NCI-H748 (cell line): ENCODE measurements at regions not wholly inside any gene's neighbourhood (a gene's known extent, or its start where the extent isn't known, plus 50 kb on each side); places are given as distances from the start of the nearest gene placed in this dataset.

ENCODE experiments used
- DNase-seq: peaks from one replicate; lab custom pipeline; 2025; ENCODE audit not compliant: unreplicated experiment; lab: John Stamatoyannopoulos, UW

DNA sequence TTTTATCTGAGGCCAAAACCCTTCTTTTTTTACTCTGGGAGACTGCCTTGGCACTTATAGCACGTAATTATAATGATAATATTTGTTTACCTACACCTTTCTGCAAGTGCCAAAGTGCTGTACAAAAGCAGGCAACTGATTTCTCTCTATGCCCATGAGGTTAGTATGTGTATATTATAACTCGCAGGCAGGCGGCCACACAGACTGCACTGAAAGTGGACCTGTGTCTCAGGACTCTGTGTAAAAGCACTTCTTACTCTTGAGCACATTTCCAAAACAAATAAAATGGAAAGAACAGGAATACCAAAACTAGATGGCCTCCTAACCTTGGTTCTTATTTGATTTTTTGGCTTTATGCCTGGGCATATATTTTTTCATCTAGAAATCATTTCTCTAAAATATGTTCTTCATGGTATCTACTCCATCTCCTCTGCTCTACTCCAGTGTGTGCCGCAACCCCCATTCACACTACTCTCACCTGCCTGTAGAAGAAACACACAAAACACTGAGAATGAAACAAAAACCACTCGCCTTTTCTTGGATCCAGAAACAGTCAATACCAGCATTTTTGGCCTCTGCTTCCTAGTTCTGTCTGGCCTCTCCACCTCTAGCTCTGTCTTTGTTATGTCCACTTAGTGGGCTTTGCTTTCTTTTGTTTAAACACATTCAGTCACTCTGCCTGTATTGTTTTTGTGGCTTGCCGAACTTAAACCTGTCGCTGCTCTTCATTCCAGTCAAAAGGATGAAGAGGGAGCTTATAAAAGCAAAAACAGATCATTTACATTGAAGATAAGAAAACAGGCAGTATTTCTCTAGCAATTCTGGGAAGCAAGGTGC, 934.5 kb upstream of the TENM3 start:
- peak; percentile 88 for DNase-seq

DNA sequence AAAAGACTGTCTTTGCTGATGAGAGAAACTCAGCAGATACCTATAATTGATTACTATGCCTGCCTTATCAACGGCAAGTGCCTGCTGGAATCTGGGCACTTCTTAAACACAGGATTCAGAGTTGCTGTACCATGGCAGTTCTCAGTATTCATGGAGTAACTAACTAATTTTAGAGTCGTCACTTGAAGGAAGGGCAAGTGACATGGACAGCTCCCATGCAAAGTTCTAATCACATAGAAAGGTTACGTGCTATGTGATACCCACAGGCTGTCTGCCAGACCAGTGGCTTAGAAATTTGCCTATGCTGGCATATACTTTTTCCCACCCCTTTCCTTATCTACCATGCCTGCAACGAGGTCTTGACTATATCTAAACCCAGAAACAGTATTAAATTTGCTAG, 931.1 kb upstream of the TENM3 start:
- no peak for DNase-seq

DNA sequence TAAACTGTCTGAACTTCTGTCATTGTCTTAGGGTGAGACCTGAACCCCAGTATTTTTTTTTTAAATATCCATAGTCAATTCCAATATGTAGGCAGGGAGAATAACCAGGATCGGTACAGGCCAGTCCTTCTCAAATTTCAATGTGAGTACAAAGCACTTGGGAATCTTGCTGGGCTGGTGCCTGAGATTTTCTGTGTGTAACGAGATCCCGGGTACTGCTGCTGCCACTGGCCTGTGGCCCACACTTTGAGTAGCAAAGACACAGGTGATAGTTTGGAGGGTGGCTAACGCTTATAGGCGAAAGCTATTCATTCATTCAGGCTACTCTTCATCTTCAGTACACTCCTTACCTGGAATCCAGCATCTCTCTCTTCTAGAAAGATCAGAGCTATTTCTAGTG, 923.6 kb upstream of the TENM3 start:
- DNase-seq: peak; percentile 32

DNA sequence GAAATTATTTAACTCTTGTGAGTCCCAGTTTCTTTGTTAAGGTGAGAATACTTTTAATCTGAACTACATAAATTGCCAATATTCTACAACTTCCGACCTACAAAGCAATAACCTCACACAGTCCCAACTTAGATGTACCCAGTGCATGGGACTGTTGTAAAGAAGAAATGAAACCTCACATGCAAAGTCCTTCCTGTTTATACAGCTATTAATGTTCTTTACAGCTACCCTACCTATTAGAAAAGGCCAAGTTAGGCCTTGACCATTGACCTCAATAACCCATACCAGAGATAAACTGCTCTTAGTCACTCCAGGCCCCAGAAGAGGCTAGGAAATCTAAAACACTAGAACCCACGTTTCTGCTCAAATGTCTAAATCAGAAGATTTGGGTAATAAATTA, 920.1 kb upstream of the TENM3 start:
- DNase-seq: no peak

DNA sequence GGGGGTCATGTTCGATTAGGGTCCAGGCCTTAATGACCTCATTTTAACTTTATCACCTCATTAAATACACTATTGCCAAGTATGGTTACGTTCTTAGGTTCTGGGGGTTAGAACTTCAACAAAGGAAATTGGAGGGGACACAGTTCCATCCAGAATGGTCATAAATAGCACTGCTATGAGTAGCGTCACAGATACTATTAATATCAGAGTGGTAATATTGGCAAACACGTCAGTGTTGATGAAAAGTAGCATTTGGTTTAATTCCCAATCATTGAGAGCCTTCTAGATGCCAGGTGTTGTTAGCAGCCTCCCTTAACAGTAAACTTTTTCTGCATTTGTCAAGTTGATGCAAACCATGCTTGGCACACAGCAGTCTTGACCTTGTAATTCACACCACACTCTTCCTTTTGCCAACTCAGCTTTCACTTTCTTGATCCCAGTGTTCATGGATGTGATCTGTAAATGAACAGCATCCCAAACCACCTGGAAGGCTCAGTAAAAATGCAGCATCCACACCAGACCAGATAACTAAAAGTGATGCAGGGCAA, 912.5 kb upstream of the TENM3 start:
- DNase-seq: no peak

DNA sequence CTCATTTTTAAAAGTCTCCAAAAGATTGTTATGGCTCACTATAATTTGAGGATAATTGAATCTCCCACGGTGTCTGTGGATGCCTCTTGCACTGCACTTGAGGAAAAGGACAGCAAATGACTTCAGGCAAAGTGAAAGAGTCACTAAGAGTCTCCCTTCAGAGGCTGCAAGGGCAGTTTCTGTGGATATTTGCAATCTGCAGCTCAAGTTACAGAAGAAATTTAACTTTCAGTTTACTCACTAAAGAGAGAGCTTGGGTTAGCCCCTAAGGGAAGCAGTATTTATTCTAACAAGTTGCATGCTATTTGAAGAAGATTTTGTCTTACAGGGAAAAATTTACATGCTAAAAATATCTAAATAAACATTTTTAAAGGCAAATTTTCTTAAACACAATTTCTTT, 912.0 kb upstream of the TENM3 start:
- peak; percentile 6 for DNase-seq

DNA sequence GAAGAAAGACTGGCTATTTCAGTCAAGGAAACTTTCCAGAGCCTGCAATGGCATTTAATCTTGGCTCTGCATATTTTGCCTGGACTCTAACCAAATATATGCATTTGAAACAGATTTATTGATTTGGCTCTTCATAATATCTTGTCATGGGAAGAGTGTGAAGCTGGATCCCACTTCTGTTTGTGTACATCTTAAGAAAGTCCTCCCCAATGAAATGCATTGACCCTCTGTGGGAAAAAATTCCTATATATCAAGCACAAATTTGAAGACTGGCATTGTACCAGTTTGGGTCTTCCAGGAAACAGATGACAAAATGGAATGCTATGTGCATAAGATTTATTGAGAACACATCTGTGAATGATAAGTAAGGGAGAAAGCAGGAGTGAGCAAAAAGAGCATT, 897.3 kb upstream of the TENM3 start:
- no peak for DNase-seq

DNA sequence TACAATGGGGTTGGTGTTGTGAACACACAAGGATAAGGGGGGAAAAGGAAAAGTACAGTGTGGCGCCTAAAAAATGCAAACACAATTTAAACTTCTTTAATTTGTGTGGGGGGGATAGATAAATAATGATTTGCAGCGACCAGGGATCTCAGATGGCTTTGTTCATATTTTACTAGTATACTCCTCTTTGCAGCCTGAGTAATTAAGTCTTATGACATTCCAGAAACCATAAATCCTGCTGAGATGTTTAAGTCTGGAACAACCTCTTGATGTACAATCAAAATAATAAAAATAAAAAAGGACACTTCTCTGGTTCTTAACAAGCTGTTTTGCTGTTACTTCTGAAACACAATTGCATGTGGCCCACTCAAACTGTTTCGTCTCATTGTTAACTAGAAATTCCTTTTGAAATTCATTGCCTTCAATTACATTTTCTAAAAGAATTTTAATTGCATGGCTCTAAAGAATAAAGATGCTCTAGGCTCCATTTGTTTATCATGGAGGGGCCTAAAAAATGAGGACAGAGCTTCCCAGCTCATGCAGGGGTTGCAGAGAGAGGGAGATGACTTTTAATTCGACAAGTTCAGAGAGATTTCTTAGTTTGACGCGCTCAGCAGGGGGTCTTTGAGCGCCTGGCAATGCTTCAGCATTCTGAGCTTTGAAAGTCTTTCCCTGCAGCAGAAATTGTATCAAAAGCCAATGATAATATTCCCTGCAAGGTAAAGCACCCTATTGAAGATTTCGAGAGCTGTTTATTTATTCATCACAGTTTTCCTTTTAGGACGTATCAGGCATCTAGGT, 892.4 kb upstream of the TENM3 start:
- DNase-seq: peak; percentile 5

DNA sequence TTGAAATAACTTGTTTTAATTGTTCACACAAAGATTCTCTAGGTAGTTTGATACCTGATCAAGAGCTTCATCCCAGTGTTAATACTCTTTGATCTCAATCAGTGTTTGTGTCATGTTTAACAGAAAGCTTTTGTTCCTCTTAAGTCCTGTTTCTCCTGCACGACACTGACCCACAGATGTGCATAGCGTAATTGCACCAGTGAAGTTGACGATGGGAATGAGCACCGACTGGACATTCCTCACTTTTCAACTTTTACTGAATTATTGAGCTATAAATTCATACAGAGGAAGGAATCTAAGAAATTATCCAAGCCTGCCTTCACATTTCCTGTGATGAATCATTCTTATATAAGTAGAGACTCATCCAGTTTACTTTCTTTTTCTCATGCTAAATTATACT, 878.7 kb upstream of the TENM3 start:
- no peak for DNase-seq

DNA sequence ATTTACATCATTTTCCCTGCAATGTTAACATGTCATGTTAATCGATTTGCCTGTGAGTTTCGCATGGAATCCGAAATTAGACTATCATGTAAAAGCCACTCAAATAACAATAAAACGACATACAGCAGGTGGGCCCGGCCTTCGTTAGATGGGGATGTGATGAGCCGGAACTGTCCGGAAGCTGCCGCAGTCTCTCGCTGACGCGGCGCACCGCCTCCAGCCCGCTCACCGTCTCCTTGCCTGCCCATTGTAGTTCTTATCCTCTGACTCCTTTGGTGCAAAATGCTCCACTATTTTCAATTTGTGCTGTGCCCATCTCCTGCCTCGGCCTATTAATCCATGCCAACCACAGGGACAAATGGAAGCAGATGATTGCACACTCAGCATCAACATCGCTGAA, 877.5 kb upstream of the TENM3 start:
- DNase-seq: no peak

DNA sequence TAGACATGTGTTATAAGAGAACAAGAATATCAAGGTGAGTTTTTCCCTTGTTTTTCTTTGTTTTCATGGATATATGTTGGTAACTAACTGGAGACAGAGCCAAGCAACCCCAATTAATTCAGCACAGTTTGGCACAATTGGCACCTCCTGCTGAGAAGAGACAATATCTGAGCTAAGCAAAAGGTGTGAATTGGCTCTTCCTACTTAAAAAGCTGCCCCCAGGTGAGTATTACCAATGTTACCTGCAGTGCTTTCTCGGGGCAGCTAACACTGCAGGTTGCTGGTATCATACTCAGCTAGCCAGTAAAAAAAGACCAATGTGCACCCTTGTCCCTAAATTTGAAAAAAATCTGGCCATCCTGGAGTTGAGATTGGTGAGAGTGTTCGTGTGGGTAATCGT, 871.2 kb upstream of the TENM3 start:
- DNase-seq: peak; percentile 84

DNA sequence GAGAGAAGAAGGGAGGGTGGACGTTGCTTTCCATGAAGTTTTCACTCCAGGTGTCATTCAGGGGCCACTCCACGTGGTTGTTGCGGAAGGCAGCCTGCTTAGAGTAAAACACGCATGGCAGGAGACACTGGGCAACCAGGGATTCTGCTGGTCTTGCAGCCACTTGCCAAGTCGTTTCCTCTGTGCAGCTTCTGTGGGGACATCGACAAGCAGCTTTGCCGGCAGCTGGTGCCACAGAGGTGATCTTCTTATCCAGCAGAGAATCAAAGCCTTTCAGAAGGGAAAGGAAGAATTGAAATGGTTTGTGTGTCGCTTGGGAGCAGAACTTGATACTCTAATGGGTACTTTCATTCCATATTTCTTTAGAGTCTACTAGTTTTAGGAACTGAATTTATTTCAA, 867.1 kb upstream of the TENM3 start:
- DNase-seq: peak; percentile 68

DNA sequence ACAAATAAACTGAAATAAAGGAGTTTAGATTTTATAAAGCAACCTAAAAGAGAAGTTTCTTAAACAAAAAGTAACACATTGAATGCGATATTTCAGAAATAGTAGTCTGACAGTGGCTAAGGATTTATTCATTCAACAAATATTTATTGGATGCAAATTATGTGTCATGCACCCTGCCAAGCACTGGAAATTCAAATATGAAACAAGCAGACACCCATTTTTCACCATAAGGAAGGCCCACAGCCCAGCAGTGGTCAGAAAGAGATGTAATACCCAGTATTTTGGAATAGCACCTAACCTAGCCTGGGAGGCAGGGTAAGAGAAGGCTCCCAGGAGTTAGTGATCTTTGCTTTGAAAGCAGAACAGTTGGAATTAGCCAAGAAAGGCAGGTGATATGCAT, 855.1 kb upstream of the TENM3 start:
- DNase-seq: peak; percentile 26

DNA sequence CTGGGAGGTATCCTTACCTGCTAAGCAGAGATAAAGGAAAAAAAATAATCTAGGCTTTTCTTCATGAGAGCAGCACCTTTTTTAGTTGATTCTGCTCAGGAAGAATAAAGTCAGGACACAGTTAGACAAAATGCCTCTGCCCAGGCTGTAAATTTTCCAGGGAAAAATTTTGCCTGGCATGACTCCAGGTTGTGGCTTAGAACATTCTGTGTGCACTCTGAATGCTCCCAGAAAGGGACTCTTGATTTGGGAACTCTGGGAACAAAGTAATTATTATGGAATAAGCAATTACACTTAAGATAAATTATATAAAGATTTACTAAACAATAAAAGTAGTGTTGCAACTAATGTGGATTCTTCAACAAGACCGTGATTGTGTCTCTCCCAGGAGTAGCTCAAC, 826.2 kb upstream of the TENM3 start:
- DNase-seq: peak; percentile 5

DNA sequence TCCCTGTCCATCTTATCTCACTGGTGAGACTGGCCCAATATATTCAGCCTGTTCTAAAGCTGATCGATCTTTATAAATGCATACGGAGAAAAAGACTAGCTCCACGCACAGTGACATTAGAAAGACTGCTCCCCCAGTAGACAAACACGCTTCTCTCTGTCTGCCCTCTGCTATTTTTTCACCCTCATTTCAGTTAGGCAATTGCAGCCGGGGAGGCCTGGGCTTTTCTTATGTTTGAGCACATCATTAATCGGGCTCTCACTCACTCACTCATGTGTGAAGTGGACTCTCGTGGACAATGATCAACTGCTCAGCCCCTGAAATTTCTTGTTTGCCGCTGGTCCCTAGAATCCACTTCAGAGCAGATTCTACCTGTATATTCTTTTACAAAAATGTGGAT, 824.7 kb upstream of the TENM3 start:
- DNase-seq: peak; percentile 84

DNA sequence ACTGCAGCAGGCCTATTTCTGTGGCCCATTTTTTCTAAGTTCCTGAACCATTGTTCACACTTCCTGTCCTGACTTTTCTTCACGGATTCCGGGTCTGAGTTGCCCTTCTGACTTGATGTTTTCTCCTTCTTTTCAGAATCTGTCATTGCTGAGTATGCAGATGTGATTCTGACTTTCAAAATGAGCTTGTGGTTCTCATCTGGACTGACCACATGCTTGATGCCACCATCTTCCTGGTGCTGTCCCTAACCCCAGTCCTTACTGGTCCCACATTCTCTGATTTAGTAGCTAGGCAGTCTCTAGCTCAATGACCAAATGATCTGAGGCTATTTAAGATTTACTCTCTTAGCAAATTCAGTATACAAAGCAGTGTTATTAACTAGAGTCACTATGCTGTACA, 822.3 kb upstream of the TENM3 start:
- no peak for DNase-seq

DNA sequence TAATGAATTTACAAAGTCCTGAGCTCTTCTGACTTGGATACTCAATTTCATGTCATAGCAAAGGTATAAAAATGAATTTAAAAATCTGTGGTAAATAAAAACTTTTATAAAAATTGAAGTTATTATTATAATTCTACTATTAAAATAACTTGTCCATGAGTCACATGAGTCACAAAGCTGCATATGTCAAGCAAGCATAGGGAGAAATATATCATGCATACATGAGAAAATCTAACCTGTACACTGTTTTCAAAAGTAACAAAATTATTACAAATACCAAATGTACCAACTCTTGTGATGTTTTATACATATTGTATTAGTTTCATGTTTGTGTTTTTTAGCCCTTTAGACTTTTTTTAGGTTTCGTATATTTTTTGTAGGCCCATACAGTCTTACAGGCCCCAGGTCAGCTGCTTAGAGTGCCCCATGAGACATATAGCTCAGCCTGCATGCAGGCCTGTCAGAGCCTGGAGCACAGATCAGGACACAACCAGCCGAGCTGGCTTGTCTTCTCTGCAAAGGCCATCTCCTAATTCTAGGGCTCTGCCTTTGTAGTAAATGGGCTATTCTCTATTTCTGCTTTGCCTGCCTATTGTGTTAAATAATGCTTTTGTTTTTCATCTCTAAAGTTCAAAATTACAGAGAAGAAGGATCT, 818.7 kb upstream of the TENM3 start:
- no peak for DNase-seq

DNA sequence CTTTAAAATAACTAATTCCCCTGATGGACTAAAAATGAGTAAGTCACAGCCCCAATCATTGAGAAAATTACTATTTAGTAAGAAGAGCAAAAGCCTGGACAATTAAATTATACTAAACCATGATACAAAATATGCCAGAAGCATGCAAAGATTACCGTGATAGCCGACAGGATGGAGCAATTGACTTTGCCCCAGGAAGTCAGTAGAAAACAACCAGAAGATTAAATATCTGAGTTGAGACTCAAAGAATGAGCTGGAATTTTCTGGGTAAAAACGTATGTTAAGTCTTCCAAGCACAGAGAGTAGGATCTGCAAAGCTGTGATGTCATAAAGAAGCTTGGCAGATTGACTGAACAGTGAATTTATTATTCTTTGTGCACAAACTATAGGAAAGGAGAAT, 816.1 kb upstream of the TENM3 start:
- DNase-seq: no peak

DNA sequence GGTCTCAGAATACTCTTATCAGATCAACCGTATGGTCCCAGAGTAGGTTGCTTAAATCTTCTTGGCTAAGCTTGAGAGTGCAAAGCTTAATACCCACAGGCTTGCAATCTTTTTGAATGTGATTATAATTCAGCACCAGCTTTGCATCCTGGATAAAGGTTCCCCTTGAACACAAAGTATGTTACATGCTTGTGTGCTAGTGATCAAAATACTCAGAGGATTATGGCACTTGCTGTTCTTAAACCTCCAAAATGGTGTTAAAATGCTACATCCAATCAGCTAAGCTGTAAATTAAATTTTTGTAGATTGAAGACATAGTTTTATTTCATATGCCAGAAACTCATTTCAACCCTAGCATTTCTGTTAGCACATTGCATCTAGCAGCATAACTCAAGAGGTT, 812.2 kb upstream of the TENM3 start:
- DNase-seq: no peak

DNA sequence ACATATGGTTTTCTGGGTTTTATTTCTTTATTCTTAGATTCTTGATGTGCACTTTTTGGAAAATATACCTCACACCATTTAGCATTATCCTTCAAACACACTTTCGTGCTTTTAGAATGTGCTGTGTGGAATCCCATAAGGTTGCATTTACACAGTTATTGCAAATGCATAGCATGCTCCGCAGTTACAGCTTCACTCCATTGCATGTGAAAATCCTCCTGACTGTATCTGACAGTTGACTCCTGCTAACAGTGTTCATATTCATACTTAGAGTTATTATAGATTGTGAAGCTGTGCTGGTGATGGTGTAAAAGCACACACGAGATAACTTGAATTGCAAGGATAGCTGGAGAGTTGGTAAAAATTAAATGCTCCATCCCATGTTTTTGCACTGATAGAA, 811.5 kb upstream of the TENM3 start:
- DNase-seq: no peak

DNA sequence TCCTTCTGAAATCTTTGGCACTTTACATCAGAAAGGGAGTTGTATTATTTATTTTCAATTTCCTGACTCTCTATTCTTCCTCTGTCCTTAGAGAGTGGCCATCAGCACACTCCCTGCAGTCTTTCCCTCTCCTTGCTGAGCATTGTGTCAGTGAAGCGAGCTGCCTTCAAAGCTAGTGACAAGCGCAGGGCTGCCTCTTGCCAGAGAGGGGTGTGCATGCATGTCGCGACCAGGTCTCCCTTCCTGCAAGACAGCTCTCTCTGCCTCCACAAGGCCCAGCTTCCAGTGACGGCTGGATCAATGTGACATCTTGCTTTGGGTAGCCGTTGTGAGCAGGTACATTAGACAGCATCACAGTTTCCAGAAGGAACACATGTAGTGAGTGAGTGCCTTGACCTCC, 810.9 kb upstream of the TENM3 start:
- peak; percentile 18 for DNase-seq

DNA sequence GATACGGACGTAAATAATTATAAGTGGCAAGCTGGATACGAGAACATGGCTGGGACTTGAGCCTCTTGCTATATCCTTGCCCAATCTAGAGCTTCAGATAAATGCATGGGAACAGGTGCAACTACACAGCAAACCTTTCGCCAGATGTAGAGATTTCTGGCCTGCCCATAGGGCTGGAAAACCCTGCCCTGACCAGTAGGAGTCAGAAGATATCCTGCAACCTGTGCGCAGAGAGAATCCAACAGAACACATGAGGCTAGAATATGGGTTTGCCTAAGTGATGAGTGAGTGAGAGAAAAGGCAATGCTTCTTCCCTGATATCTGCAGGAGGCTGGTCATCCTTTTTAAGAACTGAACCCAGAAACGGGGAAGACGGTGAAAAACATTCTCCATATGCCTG, 805.3 kb upstream of the TENM3 start:
- no peak for DNase-seq
